Left lobe of liver (tissue), 2 donors: ENCODE measurements at regions not wholly inside any gene's neighbourhood (a gene's known extent, or its start where the extent isn't known, plus 50 kb on each side); places are given as distances from the start of the nearest gene placed in this dataset.

Experiments used
- ATAC-seq: fragments of 200-7000 bp; cut with Tn5 transposase; one replicate; pipeline ENCODE4 v1.9.1; 2020; ENCODE audit warnings: mild to moderate bottlenecking, moderate library complexity
- DNase-seq: peaks from one replicate; pipeline ENCODE4 v3.0.0-alpha.2; 2020; ENCODE audit warnings: low spot score
- donor health status: DM: no; HTN: no; CAD: no; lungs with moderate emphysema.
- donor health status: DM: no; HTN: yes; CAD: no.

DNA sequence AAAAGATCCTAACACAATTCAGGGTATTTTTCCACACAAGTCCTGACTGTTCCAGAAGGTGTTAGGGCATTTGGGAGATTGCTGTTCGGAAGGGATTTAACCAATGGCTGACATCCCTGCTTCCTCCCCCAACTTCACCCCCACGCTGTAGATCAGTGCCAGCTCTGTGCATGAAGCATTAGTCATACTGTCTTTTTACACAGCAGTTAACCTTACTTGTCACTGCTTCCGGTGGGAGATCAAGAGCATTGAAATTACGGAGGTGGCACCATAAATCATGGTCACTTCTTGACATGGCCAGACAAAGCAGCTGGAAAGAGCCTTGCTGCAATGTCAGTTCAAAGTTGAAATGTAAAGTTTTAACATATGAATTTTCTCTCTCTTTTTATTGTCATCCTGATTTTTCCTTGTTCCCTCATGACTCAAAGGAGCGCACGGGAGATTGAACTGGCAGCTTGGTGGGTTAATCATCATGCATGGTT is 70.2 kb downstream of the HRH4 start:
- ATAC-seq (no peak), DNase-seq (no peak)

DNA sequence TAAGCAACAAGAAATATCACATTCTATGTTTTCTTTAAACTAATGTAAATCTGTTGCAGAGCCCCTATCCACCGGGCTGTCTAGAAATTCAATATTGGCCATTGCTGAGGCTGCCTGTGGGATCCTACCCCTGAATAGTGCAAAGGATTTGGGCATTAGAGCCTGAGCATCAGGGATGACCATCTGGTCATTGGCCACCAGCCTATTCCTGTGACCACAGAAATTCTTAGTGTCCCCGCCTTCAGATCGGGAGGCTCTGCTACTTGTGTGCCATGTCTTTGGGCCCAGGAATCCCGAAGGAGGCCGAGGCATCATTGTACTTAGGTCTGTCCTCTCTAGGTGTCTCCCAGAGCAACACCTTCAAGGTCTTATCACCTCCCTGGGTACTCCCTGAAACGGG is 73.8 kb downstream of the HRH4 start:
- DNase-seq (no peak), ATAC-seq (no peak)

DNA sequence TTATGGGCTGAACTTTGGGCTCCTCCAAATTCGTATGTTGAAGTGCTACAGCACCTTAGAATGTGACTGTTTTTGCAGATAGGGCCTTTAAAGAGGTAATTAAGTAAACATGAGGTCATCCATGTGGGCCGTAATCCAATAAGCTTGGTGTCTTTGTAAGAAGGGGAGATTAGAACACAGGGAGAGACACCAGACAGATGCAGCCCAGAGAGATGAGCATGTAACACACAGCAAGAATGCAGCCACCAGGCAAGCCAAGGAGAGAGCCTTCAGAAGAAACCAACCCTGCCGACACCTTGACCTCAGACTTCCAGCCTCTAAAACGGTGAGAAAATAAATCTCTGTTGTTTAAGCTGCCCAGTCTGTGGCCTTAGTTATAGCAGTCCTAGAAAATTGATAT is 74.3 kb downstream of the HRH4 start:
- no peak for DNase-seq
- ATAC-seq: no peak

DNA sequence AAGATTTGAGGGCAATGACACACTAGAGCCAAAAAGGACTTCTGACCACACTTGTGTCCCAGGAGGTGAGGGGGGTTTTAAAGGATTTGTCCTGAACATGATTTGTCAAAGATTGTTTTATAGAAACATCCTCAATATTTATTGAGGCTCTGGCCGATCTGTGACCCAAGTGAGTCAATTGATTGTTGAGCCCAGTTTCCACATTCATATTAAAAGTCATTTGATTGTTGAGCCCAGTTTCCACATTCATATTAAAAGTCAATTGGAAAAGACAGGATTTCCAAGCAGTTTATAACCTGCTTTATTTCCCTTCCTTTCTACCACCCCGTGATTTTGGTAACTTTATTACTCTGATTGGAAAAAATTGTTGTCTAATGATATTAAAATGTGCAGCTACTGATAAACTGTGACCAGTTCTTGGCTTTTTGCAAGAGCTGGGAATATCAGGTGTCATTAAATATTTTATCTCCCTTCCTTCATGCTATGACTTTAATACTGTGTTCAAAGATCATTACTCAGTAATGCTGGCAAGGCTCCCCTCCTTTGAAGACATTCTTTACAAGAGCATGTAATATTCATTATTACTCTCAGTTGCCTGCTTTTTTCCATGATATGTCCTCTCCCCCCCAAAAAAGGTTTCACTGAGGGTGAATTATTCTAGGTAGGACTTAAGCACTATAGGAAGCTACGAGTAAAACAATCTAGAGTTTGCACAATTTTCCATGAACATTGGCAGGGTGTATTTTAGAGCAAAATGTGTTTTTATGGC is 75.3 kb downstream of the HRH4 start:
- DNase-seq: no peak
- no peak for ATAC-seq

DNA sequence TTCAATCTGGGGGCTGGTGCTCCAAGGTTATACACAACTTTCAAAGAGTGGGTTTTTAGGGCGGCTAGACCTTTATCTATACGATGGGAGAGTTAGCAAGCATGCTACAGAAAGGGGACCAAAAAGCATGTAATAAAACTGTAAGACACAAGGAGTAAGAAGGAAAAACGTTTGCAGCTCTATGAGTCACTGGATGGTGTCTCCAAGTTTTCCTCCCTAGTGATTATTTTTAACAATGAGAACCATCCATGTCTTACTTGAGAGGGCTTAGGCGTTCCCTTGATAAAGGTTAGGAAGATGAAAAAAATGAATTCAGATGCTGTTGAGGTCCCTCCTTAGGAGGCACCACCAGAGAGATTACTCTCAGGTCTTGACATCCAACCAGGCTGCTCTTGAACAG is 75.9 kb downstream of the HRH4 start:
- ATAC-seq (no peak), DNase-seq (no peak)

- DNase-seq (no peak), ATAC-seq (no peak)
These were observed 76.4 kb downstream of the HRH4 start for GRCh38 chr18:24536834-24537233.

DNA sequence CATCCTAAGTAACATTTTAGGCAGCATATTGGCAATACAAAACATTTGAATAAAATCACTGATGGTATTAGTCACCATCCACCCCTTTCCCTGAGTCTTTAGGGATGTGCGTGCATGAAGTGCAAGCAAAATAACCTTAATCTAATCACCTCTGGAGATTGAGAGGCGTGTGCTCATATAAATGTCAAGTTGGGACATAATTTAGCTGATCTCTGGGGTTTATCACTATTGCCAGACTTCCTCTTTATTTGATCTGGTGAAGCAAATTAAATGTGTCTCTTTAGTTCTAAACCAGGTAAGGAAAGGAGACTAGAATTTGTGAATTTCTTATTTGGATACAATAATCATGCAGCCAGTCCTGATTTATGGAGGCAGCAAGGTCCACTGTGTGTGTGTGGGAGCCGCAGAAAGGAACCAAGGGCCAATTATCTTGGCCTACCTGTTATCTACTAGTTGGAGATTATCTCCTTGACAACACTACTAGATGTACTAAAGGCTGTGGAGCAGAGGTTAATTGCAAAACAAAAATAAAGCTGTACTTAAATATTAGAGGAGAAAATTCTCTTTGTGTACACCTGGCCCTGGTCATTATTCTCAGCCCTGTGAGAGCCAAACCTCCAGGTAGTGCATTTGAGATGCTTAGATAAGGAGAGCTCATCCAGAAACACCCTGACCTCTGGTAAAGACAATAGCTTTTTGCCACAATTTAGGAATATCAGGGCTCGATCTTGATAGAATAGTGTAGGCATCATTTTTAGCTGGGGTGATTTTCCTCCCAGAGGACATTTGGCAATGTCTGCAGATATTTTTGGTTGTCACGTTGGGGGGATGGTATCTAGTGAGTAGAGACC is 78.2 kb downstream of the HRH4 start:
- DNase-seq (no peak), ATAC-seq (no peak)

DNA sequence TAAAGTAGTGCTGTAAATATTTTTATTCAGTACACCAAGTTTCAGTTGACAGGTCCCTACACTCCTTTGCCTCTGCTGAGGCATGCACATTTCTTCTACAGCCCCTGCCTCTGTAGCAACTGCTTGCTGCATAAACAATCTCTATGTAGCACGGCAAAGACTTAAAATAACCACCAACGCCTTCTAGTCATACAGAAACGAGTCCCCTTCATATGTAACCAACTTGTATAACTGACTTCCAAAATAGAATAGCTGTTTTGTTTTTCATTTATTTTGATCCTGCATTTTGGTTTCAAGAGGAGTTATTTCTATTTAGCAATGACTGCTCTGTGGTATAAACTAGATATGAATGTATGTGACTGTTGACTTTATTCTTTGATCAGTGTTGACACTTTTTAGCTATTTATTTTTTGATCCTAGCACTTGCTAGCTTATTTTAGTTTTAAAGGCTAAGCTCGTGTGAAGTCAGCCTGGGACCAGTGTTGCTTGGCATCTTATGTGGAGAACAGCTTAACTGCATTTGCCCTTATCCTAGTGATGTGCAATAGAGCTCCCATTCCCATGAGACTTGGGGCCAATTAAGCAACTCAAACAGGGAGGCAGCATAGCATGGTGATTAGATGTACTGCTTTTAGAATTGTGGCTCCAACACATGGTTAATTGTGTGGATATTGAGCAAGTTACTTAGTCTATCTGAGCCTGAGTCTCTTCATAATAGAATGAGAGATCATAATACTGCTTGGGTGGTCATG is 79.6 kb downstream of the HRH4 start:
- ATAC-seq (no peak), DNase-seq (no peak)

- ATAC-seq (no peak), DNase-seq (no peak)
These were observed 80.5 kb downstream of the HRH4 start for GRCh38 chr18:24540896-24541295.

DNA sequence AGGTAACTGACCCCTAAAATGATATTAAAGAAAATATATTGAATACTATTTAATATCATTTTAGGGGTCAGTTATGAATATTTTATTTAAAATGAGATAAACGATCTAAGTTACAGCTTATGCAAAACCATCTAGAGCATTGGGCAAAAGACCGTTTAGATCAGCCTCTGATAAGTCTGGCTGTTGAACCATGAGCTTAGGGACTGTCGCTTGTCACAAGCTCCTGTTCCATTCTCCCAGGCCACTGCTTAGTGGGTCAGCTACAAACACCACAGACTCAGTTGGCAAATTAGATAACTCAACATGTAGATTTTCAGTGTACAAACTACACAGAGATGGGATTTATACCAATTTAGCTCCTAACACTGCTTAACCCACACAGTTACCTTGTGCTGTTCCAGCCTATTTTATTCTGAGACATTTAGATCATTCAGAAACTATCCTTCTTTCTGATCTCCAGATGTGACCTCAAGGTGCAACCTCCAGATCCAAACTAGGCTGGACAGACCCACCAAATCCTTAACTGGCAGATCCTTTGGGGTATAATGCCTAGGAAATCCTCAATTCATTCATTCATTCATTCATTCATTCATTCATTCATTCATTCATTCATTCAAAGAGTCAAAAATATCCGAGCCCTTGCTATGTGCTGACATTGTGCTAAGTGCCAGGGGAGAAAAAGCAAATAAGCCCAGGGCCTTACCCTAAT is 82.8 kb downstream of the HRH4 start:
- DNase-seq (no peak), ATAC-seq (no peak)

GRCh38 chr18:24543795-24544498 is 83.5 kb downstream of the HRH4 start:
- DNase-seq (no peak), ATAC-seq (peak; percentile 90)

GRCh38 chr18:24544949-24545348 is 84.5 kb downstream of the HRH4 start:
- DNase-seq: no peak
- ATAC-seq: no peak

- DNase-seq (no peak), ATAC-seq (no peak)
These were observed 85.2 kb downstream of the HRH4 start for GRCh38 chr18:24545651-24546050.

- ATAC-seq (no peak), DNase-seq (no peak)
These were observed 85.9 kb downstream of the HRH4 start for GRCh38 chr18:24546307-24546706.

GRCh38 chr18:24548583-24548982 is 88.1 kb downstream of the HRH4 start:
- no peak for DNase-seq

DNA sequence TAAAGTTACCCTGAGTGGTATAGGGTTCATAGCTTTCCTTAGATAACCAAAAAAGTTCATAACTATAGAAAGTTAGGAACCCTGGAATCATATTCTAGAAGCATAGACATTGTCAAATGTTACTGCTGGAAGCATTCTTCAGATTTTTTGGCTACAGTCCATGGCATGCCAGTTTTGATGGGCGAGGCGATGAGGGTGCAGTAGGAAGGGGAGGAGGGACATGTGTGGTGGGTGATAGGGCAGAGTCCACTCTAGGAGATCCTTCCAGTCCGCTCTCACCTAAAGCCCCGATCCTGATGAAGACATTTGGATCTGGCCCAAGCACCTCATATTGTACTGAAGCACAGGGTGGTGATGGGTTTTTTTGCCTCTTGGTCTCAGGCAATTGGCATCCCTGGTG is 91.8 kb downstream of the HRH4 start:
- ATAC-seq (no peak), DNase-seq (no peak)

More at GRCh38 chr18:24548583-24548982, 88.1 kb downstream of the HRH4 start:
- ATAC-seq: no peak

DNA sequence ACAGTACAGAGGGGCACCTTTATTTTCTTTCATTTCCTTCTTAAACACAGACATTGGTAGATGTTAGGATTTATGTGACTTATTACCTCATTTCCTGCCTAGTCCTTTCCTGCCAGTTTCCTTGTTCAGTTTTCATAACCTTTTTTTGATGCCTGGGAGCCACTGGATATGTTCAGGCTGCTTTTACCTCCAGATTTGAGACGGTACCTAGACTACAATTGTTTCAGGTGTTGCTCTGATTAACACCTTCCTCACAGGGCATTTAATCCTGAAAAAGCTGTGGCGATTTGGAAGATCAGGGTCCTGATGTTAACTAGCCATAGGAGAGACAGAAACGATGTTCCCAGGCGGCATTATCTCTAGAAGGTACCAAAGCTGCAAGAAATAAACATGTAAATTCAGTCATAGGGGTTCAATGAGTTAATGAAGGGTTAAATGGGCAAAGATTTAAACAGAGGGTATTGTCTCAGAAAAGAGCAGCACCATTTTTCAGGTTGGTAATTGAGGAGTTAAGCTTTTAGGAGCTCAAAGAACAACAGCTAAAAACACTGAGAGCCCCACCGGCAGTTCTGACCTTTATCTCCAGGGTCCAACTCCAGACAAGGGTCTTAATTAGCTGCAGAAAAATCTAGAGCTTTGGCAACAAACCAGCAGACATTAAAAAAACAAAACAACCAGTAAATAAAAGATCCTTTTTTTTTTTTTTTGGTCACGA is 93.3 kb downstream of the HRH4 start:
- ATAC-seq (no peak), DNase-seq (no peak)

DNA sequence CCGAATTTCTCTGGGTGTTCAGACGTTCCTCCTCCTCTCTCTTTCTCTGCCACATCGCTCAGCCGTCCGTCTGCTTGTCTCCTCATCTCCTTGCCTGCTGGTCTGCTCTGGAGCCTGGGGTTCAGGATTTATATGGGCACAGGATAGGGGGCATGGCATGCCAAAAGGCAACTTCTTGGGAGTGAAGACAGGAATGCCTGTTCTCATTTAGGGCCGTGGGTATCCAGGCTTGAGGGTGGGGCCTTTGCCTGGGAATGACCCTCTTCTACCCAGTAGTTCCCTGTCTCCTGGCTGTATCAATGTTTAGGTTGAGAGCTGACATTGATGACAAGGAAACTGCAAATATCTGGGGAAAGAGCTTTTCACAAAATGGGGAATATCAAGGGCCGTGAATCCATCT is 98.0 kb downstream of the HRH4 start:
- DNase-seq (no peak), ATAC-seq (no peak)

DNA sequence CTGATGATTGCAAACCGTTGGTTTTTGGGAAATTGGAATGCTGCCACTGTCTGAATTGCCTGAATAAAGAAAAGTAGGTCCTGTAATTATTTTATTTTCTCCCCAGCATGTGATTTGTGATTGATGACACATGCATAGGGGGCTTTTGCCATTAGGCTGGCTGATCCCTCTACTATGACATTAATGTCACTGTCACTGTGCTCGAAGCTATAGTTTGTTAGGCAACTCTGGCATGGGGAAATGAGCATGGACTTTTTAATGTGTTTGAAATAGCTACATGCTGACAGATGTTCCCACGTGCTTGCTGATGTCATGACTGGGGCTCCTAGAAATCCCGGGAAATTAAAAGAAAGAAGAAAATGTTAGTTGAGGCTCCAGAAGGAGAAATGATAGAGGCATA is 99.1 kb downstream of the HRH4 start:
- ATAC-seq: no peak
- no peak for DNase-seq
